Testis (tissue), 2 donors: ENCODE measurements at regions not wholly inside any gene's neighbourhood (a gene's known extent, or its start where the extent isn't known, plus 50 kb on each side); places are given as distances from the start of the nearest gene placed in this dataset.
A peak's percentile ranks its signal among the peaks of the same experiment; 100 is the strongest.
"Not testable (repeated sequence)": the region's sequence is repeated elsewhere in the genome, so short reads cannot be mapped to it uniquely, and the experiment has no call there.

Experiments used
- DNase-seq: peaks from one replicate; pipeline ENCODE4 v3.0.0-alpha.2; 2019
- H3K27ac ChIP-seq, 2 donors: fragments of 200-600 bp; sonication (generic); one replicate each; pipeline ENCODE4 v1.5.1; 2019
- H3K27me3 ChIP-seq: fragments of 200-600 bp; sonication (generic); one replicate; pipeline ENCODE4 v1.5.1; 2019
- H3K36me3 ChIP-seq: fragments of 200-600 bp; sonication (generic); one replicate; pipeline ENCODE4 v1.5.1; 2017; ENCODE audit warnings: low read depth; ENCODE audit errors: missing control alignments
- H3K4me1 ChIP-seq: fragments of 200-600 bp; sonication (generic); one replicate; pipeline ENCODE4 v1.5.1; 2019
- H3K4me3 ChIP-seq, 2 donors: fragments of 200-600 bp; sonication (generic); one replicate each; pipeline ENCODE4 v1.5.1; 2017 to 2019
- H3K9me3 ChIP-seq: fragments of 200-600 bp; sonication (generic); one replicate; pipeline ENCODE4 v1.5.1; 2017
- CTCF ChIP-seq, 3 experiments: fragments of 450-650 bp in 2 of 3; fragments of 200-600 bp in 1 of 3; sonication (generic) in 1 of 3; IDR thresholded peaks; one replicate each; pipeline ENCODE4 v1.5.1; 2016 to 2019; ENCODE audit warnings: antibody characterized with exemption in 3 of 3, mild to moderate bottlenecking in 2 of 3, moderate library complexity in 1 of 3
- POLR2A ChIP-seq: fragments of 450-650 bp; IDR thresholded peaks from one replicate; pipeline ENCODE4 v1.6.1; 2017; ENCODE audit warnings: antibody characterized with exemption, mild to moderate bottlenecking, moderate library complexity
- WGBS, 2 donors: methylation state at CpG; one replicate each; pipeline ENCODE4 v1.1.5; 2018; 5-methylcytosine and 5-hydroxymethylcytosine counted together
- intact Hi-C: fragments of 100-400 bp; cut with DNase I; formaldehyde crosslinking; loops from one replicate; pipeline ENCODE4 v1.15.1; 2023; ENCODE audit warnings: low total_unique reads

GRCh38 chr4:27075603-27076002 is 215.0 kb downstream of the STIM2 start:
- 68 to 100% methylated on average over 2 to 15 of the region's 15 CpGs for WGBS, 2 donors
- H3K9me3 ChIP-seq, H3K36me3 ChIP-seq, H3K27me3 ChIP-seq, DNase-seq, H3K4me1 ChIP-seq, H3K27ac ChIP-seq, H3K4me3 ChIP-seq, intact Hi-C loops: not testable (repeated sequence)

GRCh38 chr4:27078934-27079455 is 218.4 kb downstream of the STIM2 start:
- Histone ChIP-seq H3K36me3 (no peaks in the 10 kb centered on the region), H3K9me3 (no peaks in the 10 kb centered on the region), H3K4me3 (no peak overlapping the region), H3K27ac (no peak overlapping the region), H3K4me1 (no peaks in the 10 kb centered on the region), H3K27me3 (no peaks in the 10 kb centered on the region)
- TF ChIP-seq CTCF (IDR thresholded peaks at IDR 0.05) (no peak), POLR2A (no peak)
- intact Hi-C loops: no loop called here
- no peak for DNase-seq
- 47 to 55% methylated on average over 4 of the region's 4 CpGs for WGBS, 2 donors

- Histone ChIP-seq H3K4me3 (no peak overlapping the region), H3K9me3 (no peaks in the 10 kb centered on the region), H3K4me1 (no peaks in the 10 kb centered on the region), H3K36me3 (no peaks in the 10 kb centered on the region), H3K27me3 (no peaks in the 10 kb centered on the region), H3K27ac (no peak overlapping the region)
- intact Hi-C loops: no loop called here
- DNase-seq: no peak
- 55 to 69% methylated on average over 6 of the region's 6 CpGs for WGBS, 2 donors
- TF ChIP-seq CTCF (IDR thresholded peaks at IDR 0.05): no peak
- TF ChIP-seq POLR2A: no peak
Measured at GRCh38 chr4:27081675-27082586, 221.3 kb downstream of the STIM2 start.

GRCh38 chr4:27082776-27083175 is 222.1 kb downstream of the STIM2 start:
- H3K27ac ChIP-seq: no peak overlapping the region
- no peaks in the 10 kb centered on the region for H3K36me3 ChIP-seq
- no peak for TF ChIP-seq POLR2A
- TF ChIP-seq CTCF (IDR thresholded peaks at IDR 0.05): no peak
- no peaks in the 10 kb centered on the region for H3K9me3 ChIP-seq
- WGBS, 2 donors: 88 to 89% methylated on average over 4 of the region's 4 CpGs
- DNase-seq: no peak
- no peaks in the 10 kb centered on the region for H3K4me1 ChIP-seq
- H3K27me3 ChIP-seq: no peaks in the 10 kb centered on the region
- intact Hi-C loops: no loop called here
- no peak overlapping the region for H3K4me3 ChIP-seq

GRCh38 chr4:27084685-27085361 is 224.2 kb downstream of the STIM2 start:
- H3K27me3 ChIP-seq: no peaks in the 10 kb centered on the region
- no peaks in the 10 kb centered on the region for H3K9me3 ChIP-seq
- 1 to 4% methylated on average over 33 of the region's 33 CpGs for WGBS, 2 donors
- no peaks in the 10 kb centered on the region for H3K36me3 ChIP-seq
- intact Hi-C loops: no loop called here
- no peak overlapping the region for H3K27ac ChIP-seq
- H3K4me3 ChIP-seq: peak overlapping the region; percentile 16 to 31
- peak; percentile 23 for DNase-seq
- H3K4me1 ChIP-seq: no peaks in the 10 kb centered on the region
- TF ChIP-seq POLR2A: no peak
- no peak for TF ChIP-seq CTCF (IDR thresholded peaks at IDR 0.05)
